ENCODE measurements at regions not wholly inside any gene's neighbourhood (a gene's known extent, or its start where the extent isn't known, plus 50 kb on each side); places are given as distances from the start of the nearest gene placed in this dataset.

GRCh38 chr2:15705310-15705709 lies 113.6 kb downstream of the DDX1 start:
- no peak for ATAC-seq
- no peak overlapping the region for H3K4me3 ChIP-seq
- H3K4me1 ChIP-seq = peaks cover 0 to 7% (median 6%) of the 10 kb centered on the region in 3 donors
- H3K27ac ChIP-seq = peak overlapping the region in 1 of 4 donors; percentile 11
- H3K27me3 ChIP-seq = no peaks in the 10 kb centered on the region
- no peaks in the 10 kb centered on the region for H3K9me3 ChIP-seq
- no peak for TF ChIP-seq CTCF (IDR thresholded peaks at IDR 0.05)
- TF ChIP-seq EP300 (IDR thresholded peaks at IDR 0.05) = no peak
- TF ChIP-seq POLR2AphosphoS5 (IDR thresholded peaks at IDR 0.05) = no peak
- TF ChIP-seq POLR2A (IDR thresholded peaks at IDR 0.05) = no peak
- 94 to 98% methylated on average over 5 to 6 of the region's 6 CpGs for WGBS, 2 donors (ENCODE audit: low coverage in 1 of 2)
- H3K36me3 ChIP-seq = no peaks in the 10 kb centered on the region

GRCh38 chr2:15705839-15706386 lies 114.2 kb downstream of the DDX1 start:
- H3K4me3 ChIP-seq = no peak overlapping the region
- TF ChIP-seq EP300 (IDR thresholded peaks at IDR 0.05) = no peak
- no peak for TF ChIP-seq POLR2A (IDR thresholded peaks at IDR 0.05)
- no peak for TF ChIP-seq POLR2AphosphoS5 (IDR thresholded peaks at IDR 0.05)
- no peak for TF ChIP-seq CTCF (IDR thresholded peaks at IDR 0.05)
- no peak overlapping the region for H3K27ac ChIP-seq
- peaks cover 0 to 7% (median 6%) of the 10 kb centered on the region in 3 donors for H3K4me1 ChIP-seq
- no peak for ATAC-seq
- WGBS, 2 donors (ENCODE audit: low coverage in 1 of 2) = 100% methylated on average over 3 of the region's 3 CpGs
- H3K36me3 ChIP-seq = no peaks in the 10 kb centered on the region
- H3K9me3 ChIP-seq = no peaks in the 10 kb centered on the region
- no peaks in the 10 kb centered on the region for H3K27me3 ChIP-seq

GRCh38 chr2:15706424-15706823 lies 114.8 kb downstream of the DDX1 start:
- no peak for ATAC-seq
- Histone ChIP-seq H3K9me3 (no peaks in the 10 kb centered on the region), H3K27me3 (no peaks in the 10 kb centered on the region), H3K27ac (no peak overlapping the region), H3K4me3 (no peak overlapping the region), H3K4me1 (peaks cover 0 to 7% (median 6%) of the 10 kb centered on the region in 3 donors), H3K36me3 (no peaks in the 10 kb centered on the region)
- no peak for TF ChIP-seq EP300 (IDR thresholded peaks at IDR 0.05)
- no peak for TF ChIP-seq CTCF (IDR thresholded peaks at IDR 0.05)
- TF ChIP-seq POLR2AphosphoS5 (IDR thresholded peaks at IDR 0.05) = no peak
- no peak for TF ChIP-seq POLR2A (IDR thresholded peaks at IDR 0.05)

- Histone ChIP-seq H3K4me1 (peaks cover 0 to 7% (median 6%) of the 10 kb centered on the region in 3 donors), H3K27ac (no peak overlapping the region), H3K27me3 (no peaks in the 10 kb centered on the region), H3K9me3 (no peaks in the 10 kb centered on the region), H3K4me3 (no peak overlapping the region), H3K36me3 (no peaks in the 10 kb centered on the region)
- no peak for ATAC-seq
- TF ChIP-seq CTCF (IDR thresholded peaks at IDR 0.05) = no peak
- TF ChIP-seq POLR2AphosphoS5 (IDR thresholded peaks at IDR 0.05) = no peak
- TF ChIP-seq POLR2A (IDR thresholded peaks at IDR 0.05) = no peak
- TF ChIP-seq EP300 (IDR thresholded peaks at IDR 0.05) = no peak
- WGBS, 2 donors (ENCODE audit: low coverage in 1 of 2) = 93 to 96% methylated on average over 3 to 7 of the region's 7 CpGs
Measured at GRCh38 chr2:15706986-15707632, 115.4 kb downstream of the DDX1 start.

- no peaks in the 10 kb centered on the region for H3K36me3 ChIP-seq
- no peak for TF ChIP-seq CTCF (IDR thresholded peaks at IDR 0.05)
- no peak for TF ChIP-seq EP300 (IDR thresholded peaks at IDR 0.05)
- no peak for TF ChIP-seq POLR2A (IDR thresholded peaks at IDR 0.05)
- no peak for TF ChIP-seq POLR2AphosphoS5 (IDR thresholded peaks at IDR 0.05)
- H3K4me1 ChIP-seq = peaks cover 0 to 7% (median 6%) of the 10 kb centered on the region in 3 donors
- no peak for ATAC-seq
- H3K27me3 ChIP-seq = no peaks in the 10 kb centered on the region
- peak overlapping the region in 1 of 4 donors; percentile 14 for H3K27ac ChIP-seq
- no peaks in the 10 kb centered on the region for H3K9me3 ChIP-seq
- 88 to 96% methylated on average over 4 to 5 of the region's 5 CpGs for WGBS, 2 donors (ENCODE audit: low coverage in 1 of 2)
- no peak overlapping the region for H3K4me3 ChIP-seq
Measured at GRCh38 chr2:15708161-15708560, 116.5 kb downstream of the DDX1 start.
